ENCODE measurements at regions not wholly inside any gene's neighbourhood (a gene's known extent, or its start where the extent isn't known, plus 50 kb on each side); places are given as distances from the start of the nearest gene placed in this dataset.

- no peaks in the 10 kb centered on the region for H3K79me2 ChIP-seq (ENCODE audit: insufficient read depth, low read depth)
- H3K27me3 ChIP-seq (ENCODE audit: insufficient read depth, low read depth) = no peaks in the 10 kb centered on the region
- H3K9ac ChIP-seq = no peak overlapping the region
- no peak overlapping the region for H3K27ac ChIP-seq
- H3K36me3 ChIP-seq (ENCODE audit: insufficient read depth) = no peaks in the 10 kb centered on the region
- H4K20me1 ChIP-seq (ENCODE audit: insufficient read depth) = no peaks in the 10 kb centered on the region
- H3K4me3 ChIP-seq (IDR thresholded peaks at IDR 0.05; ENCODE audit: insufficient read depth, low read depth, low read length) = no peak overlapping the region
- H3K4me1 ChIP-seq (ENCODE audit: low read depth, poor library complexity, severe bottlenecking) = peaks cover 35% of the 10 kb centered on the region
- H3K4me2 ChIP-seq = no peak overlapping the region
- TF ChIP-seq, protein P1, sequence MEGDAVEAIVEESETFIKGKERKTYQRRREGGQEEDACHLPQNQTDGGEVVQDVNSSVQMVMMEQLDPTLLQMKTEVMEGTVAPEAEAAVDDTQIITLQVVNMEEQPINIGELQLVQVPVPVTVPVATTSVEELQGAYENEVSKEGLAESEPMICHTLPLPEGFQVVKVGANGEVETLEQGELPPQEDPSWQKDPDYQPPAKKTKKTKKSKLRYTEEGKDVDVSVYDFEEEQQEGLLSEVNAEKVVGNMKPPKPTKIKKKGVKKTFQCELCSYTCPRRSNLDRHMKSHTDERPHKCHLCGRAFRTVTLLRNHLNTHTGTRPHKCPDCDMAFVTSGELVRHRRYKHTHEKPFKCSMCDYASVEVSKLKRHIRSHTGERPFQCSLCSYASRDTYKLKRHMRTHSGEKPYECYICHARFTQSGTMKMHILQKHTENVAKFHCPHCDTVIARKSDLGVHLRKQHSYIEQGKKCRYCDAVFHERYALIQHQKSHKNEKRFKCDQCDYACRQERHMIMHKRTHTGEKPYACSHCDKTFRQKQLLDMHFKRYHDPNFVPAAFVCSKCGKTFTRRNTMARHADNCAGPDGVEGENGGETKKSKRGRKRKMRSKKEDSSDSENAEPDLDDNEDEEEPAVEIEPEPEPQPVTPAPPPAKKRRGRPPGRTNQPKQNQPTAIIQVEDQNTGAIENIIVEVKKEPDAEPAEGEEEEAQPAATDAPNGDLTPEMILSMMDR (conservative IDR thresholded peaks at IDR 0.05; ENCODE audit: low read depth, low read length) = no peak
- H2AFZ ChIP-seq (ENCODE audit: low read depth) = no peak overlapping the region
These were observed 126.4 kb downstream of the LRRC70 start for GRCh38 chr5:62705022-62705421.

DNA sequence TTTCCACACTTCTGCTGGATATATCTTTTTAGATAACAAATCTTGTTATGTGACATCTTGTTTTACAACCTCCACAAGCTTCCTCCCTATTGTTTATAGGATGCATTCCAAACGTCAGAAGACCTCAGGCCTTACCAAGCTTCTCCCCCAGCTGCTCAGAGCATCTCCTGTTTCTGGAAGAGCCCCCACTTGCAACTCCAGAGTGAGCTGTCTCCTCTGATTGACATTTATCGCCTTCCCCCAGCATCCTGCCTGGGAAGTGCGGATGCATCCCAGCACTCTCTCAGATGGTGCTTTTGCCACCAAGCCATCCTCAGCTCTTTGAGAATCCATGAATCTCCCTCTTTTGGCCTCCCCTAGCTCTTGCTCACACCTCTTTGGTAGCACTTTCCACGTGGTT is 123.5 kb downstream of the LRRC70 start:
- Histone ChIP-seq H3K27me3 (ENCODE audit: insufficient read depth, low read depth) (no peaks in the 10 kb centered on the region), H3K27ac (no peak overlapping the region), H3K79me2 (ENCODE audit: insufficient read depth, low read depth) (no peaks in the 10 kb centered on the region), H3K4me3 (IDR thresholded peaks at IDR 0.05; ENCODE audit: insufficient read depth, low read depth, low read length) (no peak overlapping the region), H3K9ac (no peak overlapping the region), H3K36me3 (ENCODE audit: insufficient read depth) (no peaks in the 10 kb centered on the region), H3K4me2 (no peak overlapping the region; the same call in 1 of the 2 replicates), H4K20me1 (ENCODE audit: insufficient read depth) (no peaks in the 10 kb centered on the region), H3K4me1 (ENCODE audit: low read depth, poor library complexity, severe bottlenecking) (peaks cover 57% of the 10 kb centered on the region), H2AFZ (ENCODE audit: low read depth) (no peak overlapping the region)
- TF ChIP-seq, protein P1 (conservative IDR thresholded peaks at IDR 0.05; ENCODE audit: low read depth, low read length) = no peak

GRCh38 chr5:62701036-62701435 is 122.4 kb downstream of the LRRC70 start:
- H3K4me3 ChIP-seq (IDR thresholded peaks at IDR 0.05; ENCODE audit: insufficient read depth, low read depth, low read length) = no peak overlapping the region
- H3K9ac ChIP-seq = peak overlapping the region; percentile 11; the same call in 1 of the 2 replicates
- no peaks in the 10 kb centered on the region for H3K36me3 ChIP-seq (ENCODE audit: insufficient read depth)
- peak overlapping the region; percentile 76 for H3K4me2 ChIP-seq
- peak overlapping the region; percentile 25 for H2AFZ ChIP-seq (ENCODE audit: low read depth)
- H4K20me1 ChIP-seq (ENCODE audit: insufficient read depth) = no peaks in the 10 kb centered on the region
- H3K27ac ChIP-seq = peak overlapping the region; percentile 59
- H3K79me2 ChIP-seq (ENCODE audit: insufficient read depth, low read depth) = no peaks in the 10 kb centered on the region
- H3K27me3 ChIP-seq (ENCODE audit: insufficient read depth, low read depth) = no peaks in the 10 kb centered on the region
- TF ChIP-seq, protein P1 (conservative IDR thresholded peaks at IDR 0.05; ENCODE audit: low read depth, low read length) = no peak
- H3K4me1 ChIP-seq (ENCODE audit: low read depth, poor library complexity, severe bottlenecking) = peaks cover 53% of the 10 kb centered on the region

- H3K4me3 ChIP-seq (IDR thresholded peaks at IDR 0.05; ENCODE audit: insufficient read depth, low read depth, low read length) = no peak overlapping the region
- peaks cover 71% of the 10 kb centered on the region for H3K4me1 ChIP-seq (ENCODE audit: low read depth, poor library complexity, severe bottlenecking)
- H3K9ac ChIP-seq = no peak overlapping the region
- H2AFZ ChIP-seq (ENCODE audit: low read depth) = no peak overlapping the region
- no peak overlapping the region for H3K4me2 ChIP-seq
- H3K27ac ChIP-seq = no peak overlapping the region
- TF ChIP-seq, protein P1 (conservative IDR thresholded peaks at IDR 0.05; ENCODE audit: low read depth, low read length) = no peak
- no peaks in the 10 kb centered on the region for H4K20me1 ChIP-seq (ENCODE audit: insufficient read depth)
- no peaks in the 10 kb centered on the region for H3K79me2 ChIP-seq (ENCODE audit: insufficient read depth, low read depth)
- no peaks in the 10 kb centered on the region for H3K36me3 ChIP-seq (ENCODE audit: insufficient read depth)
- no peaks in the 10 kb centered on the region for H3K27me3 ChIP-seq (ENCODE audit: insufficient read depth, low read depth)
These were observed 120.1 kb downstream of the LRRC70 start for GRCh38 chr5:62698756-62699155.
